Progenitor cell of endocrine pancreas (in vitro differentiated cells): ENCODE measurements at regions not wholly inside any gene's neighbourhood (a gene's known extent, or its start where the extent isn't known, plus 50 kb on each side); places are given as distances from the start of the nearest gene placed in this dataset.

ENCODE experiments used
- DNase-seq: peaks from one replicate; pipeline ENCODE4 v3.0.0; 2021; ENCODE audit warnings: low spot score; ENCODE audit not compliant: unreplicated experiment
- H3K27ac Mint-ChIP-seq: 2 replicates; pipeline ENCODE4 v1.8.0; 2021; ENCODE audit warnings: mild to moderate bottlenecking, moderate library complexity, mixed read lengths
- H3K27me3 Mint-ChIP-seq: 2 replicates; pipeline ENCODE4 v1.8.0; 2021; ENCODE audit warnings: mixed read lengths
- H3K36me3 Mint-ChIP-seq: 2 replicates; pipeline ENCODE4 v1.8.0; 2022; ENCODE audit warnings: mixed read lengths; ENCODE audit not compliant: insufficient read depth
- H3K4me1 Mint-ChIP-seq: 2 replicates; pipeline ENCODE4 v1.8.0; 2021; ENCODE audit warnings: low read depth, mixed read lengths
- H3K4me3 Mint-ChIP-seq: 2 replicates; pipeline ENCODE4 v1.8.0; 2021; ENCODE audit warnings: low read depth, mild to moderate bottlenecking, moderate library complexity, mixed read lengths
- H3K9me3 Mint-ChIP-seq: 2 replicates; pipeline ENCODE4 v1.8.0; 2021; ENCODE audit warnings: low read depth, mixed read lengths
- TF ChIP-seq, protein P1 (sequence below): fragments of 200-600 bp; sonication (generic); IDR thresholded peaks from one replicate; pipeline ENCODE4 v1.5.0; 2021; ENCODE audit warnings: antibody characterized with exemption, mild to moderate bottlenecking; ENCODE audit not compliant: unreplicated experiment

DNA sequence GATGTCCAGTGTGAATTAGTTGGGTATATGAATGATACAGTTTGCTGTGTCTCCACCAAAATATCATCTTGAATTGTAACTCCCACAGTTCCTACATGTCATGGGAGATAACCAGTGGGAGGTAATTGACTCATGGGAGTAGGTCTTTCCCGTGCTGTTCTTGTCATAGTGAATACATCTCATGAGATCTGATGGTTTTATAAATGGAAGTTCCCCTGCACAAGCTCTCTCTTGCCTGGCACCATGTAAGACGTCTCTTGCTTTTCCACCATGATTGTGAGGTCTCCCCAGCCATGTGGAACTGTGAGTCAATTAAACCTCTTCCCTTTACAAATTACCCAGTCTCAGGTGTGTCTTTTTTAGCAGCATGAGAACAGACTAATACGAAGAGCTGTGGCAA is 223.0 kb downstream of the AJAP1 start:
- H3K36me3 Mint-ChIP-seq, result no peaks in the 10 kb centered on the region

GRCh38 chr1:4871373-4871772 is 217.0 kb downstream of the AJAP1 start:
- no peaks in the 10 kb centered on the region for H3K36me3 Mint-ChIP-seq
- H3K27me3 Mint-ChIP-seq, result peaks cover 5% of the 10 kb centered on the region
- TF ChIP-seq, protein P1, sequence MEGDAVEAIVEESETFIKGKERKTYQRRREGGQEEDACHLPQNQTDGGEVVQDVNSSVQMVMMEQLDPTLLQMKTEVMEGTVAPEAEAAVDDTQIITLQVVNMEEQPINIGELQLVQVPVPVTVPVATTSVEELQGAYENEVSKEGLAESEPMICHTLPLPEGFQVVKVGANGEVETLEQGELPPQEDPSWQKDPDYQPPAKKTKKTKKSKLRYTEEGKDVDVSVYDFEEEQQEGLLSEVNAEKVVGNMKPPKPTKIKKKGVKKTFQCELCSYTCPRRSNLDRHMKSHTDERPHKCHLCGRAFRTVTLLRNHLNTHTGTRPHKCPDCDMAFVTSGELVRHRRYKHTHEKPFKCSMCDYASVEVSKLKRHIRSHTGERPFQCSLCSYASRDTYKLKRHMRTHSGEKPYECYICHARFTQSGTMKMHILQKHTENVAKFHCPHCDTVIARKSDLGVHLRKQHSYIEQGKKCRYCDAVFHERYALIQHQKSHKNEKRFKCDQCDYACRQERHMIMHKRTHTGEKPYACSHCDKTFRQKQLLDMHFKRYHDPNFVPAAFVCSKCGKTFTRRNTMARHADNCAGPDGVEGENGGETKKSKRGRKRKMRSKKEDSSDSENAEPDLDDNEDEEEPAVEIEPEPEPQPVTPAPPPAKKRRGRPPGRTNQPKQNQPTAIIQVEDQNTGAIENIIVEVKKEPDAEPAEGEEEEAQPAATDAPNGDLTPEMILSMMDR, result no peak
- H3K4me3 Mint-ChIP-seq, result no peak overlapping the region
- no peak overlapping the region for H3K27ac Mint-ChIP-seq
- no peaks in the 10 kb centered on the region for H3K4me1 Mint-ChIP-seq
- peaks cover 6% of the 10 kb centered on the region for H3K9me3 Mint-ChIP-seq
- no peak for DNase-seq

More for the DNA sequence above, 223.0 kb downstream of the AJAP1 start:
- Mint-ChIP-seq H3K4me3 (no peak overlapping the region), H3K9me3 (no peaks in the 10 kb centered on the region), H3K4me1 (no peaks in the 10 kb centered on the region), H3K27ac (no peak overlapping the region), H3K27me3 (no peaks in the 10 kb centered on the region)
- DNase-seq, result no peak
- TF ChIP-seq, protein P1, result no peak

DNA sequence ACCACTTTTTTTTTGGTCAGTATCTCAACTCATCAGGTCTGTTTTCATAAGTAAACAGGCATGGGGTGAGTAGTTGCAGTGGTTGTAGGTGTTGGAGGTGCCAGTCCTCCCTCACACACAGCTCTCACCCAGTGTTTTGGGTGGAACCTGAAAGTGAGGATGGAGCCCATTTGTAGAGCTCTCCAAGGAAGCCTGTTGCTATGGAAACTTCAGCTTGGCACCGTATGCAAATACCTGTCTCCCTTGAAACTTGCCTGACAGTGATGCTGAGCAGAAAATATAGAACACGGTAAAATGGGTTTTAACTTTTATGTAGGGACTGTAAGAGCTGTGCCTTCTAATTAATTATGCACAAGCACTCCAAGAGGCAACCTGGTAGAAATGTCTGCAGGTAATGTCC is 214.1 kb downstream of the AJAP1 start:
- no peaks in the 10 kb centered on the region for H3K36me3 Mint-ChIP-seq
- no peak overlapping the region for H3K27ac Mint-ChIP-seq
- TF ChIP-seq, protein P1, result no peak
- H3K9me3 Mint-ChIP-seq, result peaks cover 18% of the 10 kb centered on the region
- no peaks in the 10 kb centered on the region for H3K4me1 Mint-ChIP-seq
- H3K4me3 Mint-ChIP-seq, result no peak overlapping the region
- H3K27me3 Mint-ChIP-seq, result peaks cover 5% of the 10 kb centered on the region
- no peak for DNase-seq

- Mint-ChIP-seq H3K36me3 (no peaks in the 10 kb centered on the region), H3K27ac (no peak overlapping the region), H3K9me3 (no peaks in the 10 kb centered on the region), H3K27me3 (no peaks in the 10 kb centered on the region), H3K4me1 (no peaks in the 10 kb centered on the region), H3K4me3 (no peak overlapping the region)
- TF ChIP-seq, protein P1, result no peak
- no peak for DNase-seq
Observed at GRCh38 chr1:4856396-4856795, 202.0 kb downstream of the AJAP1 start.

DNA sequence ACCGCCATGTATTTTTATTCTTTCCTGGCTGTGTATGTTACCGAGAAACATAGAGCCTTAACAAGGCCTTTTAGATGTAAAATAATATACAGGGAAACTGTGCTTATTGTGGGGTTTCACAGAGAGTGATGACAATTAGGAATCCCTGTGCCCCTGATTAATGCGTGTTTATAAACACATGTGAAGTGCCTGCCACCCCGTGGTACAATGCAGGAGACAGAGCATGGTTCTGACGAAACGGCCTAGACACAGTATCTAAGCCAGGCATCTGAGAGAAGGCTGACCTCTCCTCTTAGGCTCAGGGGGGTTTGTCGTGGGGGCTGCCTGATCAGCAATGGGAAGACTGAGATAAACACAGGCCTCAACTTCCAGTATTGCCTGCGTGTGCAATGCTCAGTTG is 200.0 kb downstream of the AJAP1 start:
- TF ChIP-seq, protein P1, result no peak
- DNase-seq, result no peak
- Mint-ChIP-seq H3K27ac (no peak overlapping the region), H3K27me3 (no peaks in the 10 kb centered on the region), H3K36me3 (no peaks in the 10 kb centered on the region), H3K4me3 (no peak overlapping the region), H3K9me3 (no peaks in the 10 kb centered on the region), H3K4me1 (no peaks in the 10 kb centered on the region)
